NCI-H69 (cell line): ENCODE measurements at regions not wholly inside any gene's neighbourhood (a gene's known extent, or its start where the extent isn't known, plus 50 kb on each side); places are given as distances from the start of the nearest gene placed in this dataset.

ENCODE experiments used
- DNase-seq: peaks from one replicate; lab custom pipeline; 2025; lab: John Stamatoyannopoulos, UW

DNA sequence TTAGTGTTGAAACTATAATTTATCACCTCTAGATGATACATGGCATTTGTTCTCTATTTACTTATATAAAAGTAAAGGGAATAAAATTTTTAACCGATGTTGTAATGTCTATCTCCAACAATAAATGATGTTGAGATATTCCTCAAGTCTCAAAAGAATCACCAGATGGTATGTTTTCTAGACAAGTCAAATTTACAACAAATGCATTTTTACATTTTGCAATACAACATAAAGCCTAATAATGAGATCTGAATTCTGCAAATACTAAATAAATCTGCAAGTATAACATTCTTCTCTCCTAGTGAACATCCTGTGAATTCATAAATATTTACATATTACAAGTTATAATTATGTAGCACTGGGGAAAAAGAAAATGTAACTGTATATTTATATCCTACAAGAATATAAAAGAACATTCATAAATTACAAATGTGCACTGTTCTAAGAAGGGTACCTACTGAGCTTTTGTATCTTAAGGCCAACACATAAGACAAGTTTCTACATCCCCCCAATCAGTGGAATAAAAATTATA, 1504.4 kb upstream of the ZEB2 start:
- no peak for DNase-seq

GRCh38 chr2:146004462-146004861, 1484.5 kb upstream of the ZEB2 start:
- DNase-seq: no peak

DNA sequence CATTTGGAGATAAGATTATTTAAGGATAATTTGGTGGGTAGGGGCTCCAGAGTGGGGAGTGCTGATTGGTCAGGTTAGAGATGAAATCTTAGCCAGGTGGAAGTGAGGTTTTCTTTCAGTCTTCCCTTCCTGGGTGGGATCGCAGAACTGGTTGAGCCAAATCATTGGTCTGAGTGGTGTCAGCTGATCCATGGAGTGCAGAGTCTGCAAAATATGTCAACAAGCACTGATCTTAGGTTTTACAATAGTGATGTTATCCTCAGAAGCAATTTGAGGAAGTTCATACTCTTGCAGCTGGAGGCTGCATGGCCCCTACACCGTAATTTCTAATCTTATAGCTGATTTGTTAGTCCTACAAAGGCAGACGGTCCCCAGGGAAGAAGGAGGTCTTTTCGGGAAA, 1483.4 kb upstream of the ZEB2 start:
- DNase-seq: no peak

DNA sequence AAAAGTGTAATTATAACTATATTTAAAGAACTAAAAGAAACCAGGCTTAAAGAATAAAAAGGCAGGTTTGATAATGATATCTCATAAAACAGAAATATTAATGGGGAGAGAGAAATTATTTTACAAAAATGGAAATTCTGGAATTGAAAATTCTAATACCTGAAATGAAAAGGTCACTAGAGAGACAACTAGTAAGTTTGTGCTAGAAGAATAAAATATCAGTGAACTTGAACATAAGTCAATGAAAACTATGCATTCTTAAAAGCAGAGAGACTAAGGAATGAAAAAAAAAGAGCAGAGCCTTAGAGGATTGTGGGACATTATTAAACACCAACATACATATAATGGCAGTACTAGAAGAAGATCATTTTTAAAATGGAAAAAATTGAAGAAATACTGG, 1475.0 kb upstream of the ZEB2 start:
- no peak for DNase-seq

DNA sequence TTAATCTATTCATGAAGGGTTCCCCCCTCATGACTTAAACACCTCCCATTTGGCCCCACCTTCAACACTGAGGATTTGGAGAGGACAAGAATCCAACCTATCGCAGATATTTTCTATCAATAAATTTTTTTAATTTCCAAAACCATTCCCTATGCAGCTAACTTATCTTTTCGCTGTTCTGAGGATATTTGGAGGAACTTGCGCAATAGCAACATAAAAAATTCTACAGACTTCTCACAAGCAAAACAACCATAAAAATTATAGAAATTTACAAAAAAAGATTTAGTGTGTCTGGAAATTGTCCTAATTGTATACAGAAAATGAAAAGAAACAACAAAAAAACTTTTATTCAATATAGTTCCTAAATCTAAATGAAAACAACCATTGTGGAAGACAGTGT, 1472.7 kb upstream of the ZEB2 start:
- no peak for DNase-seq

- DNase-seq: no peak
Observed at GRCh38 chr2:145987793-145988192, 1467.9 kb upstream of the ZEB2 start.

- no peak for DNase-seq
Observed at GRCh38 chr2:145985517-145985916, 1465.6 kb upstream of the ZEB2 start.

DNA sequence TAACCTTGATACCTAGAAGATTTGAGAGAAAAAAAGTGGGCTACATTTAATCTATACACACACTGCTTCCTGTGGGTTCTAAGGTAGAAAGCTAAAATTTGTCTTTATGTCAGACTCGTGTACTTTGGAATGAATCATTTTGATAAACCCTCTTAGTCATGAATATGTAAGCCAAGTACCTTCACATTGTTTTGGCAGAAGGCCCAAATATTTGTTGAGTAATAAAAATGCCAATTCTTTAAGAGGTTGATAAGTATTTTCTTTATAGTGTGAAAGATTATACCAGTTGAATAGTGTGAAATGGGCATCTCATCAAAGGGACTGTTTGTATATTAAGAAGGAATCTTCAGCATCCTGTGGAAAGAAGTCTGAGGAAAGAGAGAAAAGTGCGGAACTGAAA, 1464.7 kb upstream of the ZEB2 start:
- peak; percentile 21 for DNase-seq

DNA sequence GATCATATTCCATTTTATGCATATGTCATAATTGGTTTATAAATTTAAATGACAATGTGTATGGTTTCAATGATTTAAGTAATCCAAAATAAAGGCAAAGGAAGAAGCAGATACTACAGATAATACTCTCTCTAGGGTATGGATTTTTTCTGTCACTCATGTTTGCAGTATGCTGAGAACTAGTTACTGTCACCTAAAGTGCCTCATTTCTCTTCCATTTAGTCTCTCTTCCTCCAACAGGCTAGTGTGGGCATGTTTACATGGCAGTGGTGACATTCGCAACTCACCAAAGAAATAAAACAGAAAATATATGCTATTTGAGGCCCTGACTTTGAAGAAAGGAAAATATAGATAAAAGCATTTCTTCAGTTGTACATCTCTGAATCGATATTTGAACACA, 1460.4 kb upstream of the ZEB2 start:
- no peak for DNase-seq

DNA sequence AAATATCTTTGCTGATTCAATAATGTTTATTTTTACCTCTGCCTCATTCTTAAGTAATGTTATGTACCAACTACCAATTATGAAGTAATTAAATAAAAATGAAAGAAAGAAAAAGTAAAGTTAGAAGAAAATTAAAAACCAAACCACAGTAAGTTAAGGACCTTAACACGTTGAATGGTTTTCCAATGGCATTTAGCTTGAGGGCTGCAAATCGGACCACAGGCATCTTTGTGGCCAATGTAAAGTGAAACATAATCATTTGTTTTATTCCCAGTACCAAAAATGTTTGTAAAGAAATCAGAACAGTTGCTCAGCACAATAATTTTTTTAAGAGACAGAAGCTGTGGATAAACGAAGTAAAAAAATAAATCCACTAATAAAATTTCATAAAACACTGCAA, 1455.5 kb upstream of the ZEB2 start:
- DNase-seq: no peak

GRCh38 chr2:145961846-145962245, 1441.9 kb upstream of the ZEB2 start:
- DNase-seq: no peak

DNA sequence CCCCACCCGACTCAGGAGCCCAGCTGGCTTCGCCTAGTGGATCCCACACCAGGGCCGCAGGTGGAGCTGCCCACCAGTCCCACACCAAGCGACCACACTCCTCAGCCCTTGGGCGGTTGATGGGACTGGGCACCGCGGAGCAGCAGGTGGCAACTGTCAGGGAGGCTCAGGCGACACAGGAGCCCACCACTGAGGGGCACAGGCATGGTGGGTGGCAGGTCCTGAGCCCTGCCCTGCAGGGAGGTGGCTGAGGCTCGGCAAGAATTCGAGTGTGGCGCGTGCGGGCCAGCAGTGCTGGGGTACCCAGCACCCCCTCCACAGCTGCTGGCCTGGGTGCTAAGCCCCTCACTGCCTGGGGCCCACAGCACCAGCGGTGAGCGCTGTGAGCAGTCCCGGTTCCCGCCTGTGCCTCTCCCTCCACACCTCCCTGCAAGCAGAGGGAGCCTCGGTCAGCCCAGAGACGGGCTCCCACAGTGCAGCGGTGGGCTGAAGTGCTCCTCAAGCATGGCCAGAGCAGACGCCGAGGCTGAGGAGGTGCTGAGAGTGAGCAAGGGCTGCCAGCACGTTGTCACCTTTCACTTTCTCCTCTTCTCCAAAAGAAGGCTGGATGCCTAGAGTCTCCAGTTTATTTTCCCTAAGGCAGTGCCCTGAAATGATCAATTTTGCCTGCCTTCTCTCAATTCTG, 1440.7 kb upstream of the ZEB2 start:
- no peak for DNase-seq

- DNase-seq: no peak
Observed at GRCh38 chr2:145958611-145959010, 1438.7 kb upstream of the ZEB2 start.

DNA sequence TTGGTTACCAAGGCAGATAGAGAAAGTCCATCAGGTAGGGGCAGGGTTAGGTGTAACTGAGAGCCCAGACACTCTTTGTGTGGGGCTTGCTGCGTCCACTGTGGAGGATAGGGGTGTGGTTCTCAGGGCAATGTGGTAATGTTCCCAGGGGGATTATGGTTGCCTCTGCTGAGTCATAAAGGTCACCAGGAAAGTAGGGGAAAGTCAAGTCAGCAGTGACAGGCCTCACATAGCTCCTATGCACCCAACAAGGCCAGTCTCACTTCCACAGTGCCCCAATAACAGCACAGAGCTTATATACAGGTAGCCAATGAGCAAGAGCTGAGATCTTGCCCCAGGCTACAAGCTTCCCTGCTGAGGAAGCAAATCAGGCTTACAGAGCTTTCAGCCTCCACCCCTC, 1438.0 kb upstream of the ZEB2 start:
- peak; percentile 31 for DNase-seq

DNA sequence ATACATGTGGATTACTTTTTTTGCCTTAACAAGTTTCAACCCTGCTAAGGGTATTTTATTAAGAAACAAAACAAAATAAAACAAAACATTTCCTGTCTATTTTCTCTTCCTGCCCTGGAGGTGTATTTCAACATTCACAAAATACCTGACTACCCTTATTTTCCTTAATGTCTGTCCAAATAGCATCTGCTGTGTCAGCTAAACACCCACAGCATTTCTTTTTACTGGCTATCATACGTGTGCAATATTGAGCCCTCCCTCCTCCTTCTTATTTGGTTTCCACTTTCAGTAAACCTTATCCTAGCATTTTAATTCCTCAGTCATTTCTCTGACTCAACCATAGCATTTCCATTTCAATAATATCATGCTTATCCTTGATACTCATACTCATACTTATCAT, 1420.0 kb upstream of the ZEB2 start:
- peak; percentile 1 for DNase-seq

DNA sequence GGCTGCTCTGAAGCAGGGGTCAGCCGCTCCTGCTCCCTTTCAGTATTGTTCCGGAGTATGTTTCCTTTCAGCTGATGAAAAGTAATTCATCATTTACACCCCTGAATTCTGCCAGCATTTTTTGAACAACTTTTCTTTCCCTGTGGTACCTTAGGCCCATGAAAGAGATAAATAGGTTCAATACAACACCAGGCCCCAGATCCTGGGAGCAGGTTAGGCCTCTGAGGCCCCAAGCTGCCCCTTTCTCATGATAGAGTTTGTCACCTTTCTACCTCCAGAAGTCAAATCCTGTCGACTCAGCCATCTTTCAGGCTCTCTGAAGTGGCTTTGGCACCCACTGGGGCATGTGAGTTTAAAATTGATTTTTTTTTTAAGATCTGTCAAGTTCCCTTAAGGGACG, 1415.1 kb upstream of the ZEB2 start:
- no peak for DNase-seq

- DNase-seq: peak; percentile 66
Observed at GRCh38 chr2:145931781-145932395, 1412.0 kb upstream of the ZEB2 start.

DNA sequence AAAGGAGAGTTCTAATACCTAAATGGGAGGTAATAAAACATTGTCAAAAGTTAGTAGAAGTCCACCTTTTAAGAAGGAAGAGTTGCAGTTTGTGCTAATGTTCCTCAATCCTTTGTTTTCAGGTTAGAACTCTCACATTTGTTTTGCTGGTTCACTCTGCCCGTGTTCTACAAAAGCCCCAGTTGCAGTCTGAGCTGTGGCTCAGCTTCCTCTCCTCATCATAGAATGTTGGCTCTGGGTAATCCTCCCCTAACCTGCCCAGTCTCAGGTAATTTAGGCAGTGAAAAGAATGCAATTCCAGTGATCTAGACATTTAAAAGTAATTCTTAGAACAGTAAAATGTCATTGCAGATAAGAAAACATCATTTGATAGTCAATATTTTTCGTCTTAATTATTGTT, 1410.4 kb upstream of the ZEB2 start:
- no peak for DNase-seq

DNA sequence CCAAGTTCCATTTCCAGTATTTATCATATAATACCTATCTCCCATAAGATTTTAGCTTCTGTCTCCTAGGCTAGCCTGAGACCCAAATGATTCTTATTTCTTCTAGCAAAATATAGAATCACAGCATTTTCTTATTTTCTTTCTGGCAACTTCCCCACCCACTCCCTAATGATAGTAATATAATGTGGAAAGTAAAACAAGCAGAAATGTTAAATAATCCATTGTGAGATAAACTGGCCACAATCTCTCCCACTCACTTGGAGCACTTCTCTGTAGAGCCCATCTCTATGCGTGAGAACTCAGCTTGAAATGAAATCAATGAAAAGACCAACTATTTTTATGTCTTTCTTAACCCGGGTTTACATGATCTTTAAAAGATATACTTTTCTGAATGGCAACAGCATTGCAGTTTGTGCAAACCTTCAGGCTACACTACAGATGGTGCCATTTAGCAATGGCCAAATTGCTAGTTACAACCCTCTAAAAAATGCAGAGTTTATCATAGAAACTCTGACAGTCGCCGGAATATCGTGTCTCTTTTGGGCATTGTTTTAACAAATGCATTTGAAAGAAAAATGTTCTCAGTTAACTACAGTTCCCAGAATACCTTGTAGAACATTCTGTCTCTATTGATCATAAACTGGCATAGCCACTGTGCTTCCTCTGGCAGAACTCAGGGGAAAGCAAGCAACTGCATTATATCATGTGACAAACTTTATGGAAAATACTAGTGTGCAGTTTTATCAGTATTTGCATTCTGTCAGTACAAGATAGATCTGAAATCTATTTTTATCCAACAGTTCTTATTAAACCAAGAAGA, 1407.4 kb upstream of the ZEB2 start:
- DNase-seq: no peak

GRCh38 chr2:145925591-145925990, 1405.7 kb upstream of the ZEB2 start:
- no peak for DNase-seq

GRCh38 chr2:145919477-145919876, 1399.6 kb upstream of the ZEB2 start:
- DNase-seq: no peak

- DNase-seq: no peak
Observed at GRCh38 chr2:145918951-145919350, 1399.0 kb upstream of the ZEB2 start.

- no peak for DNase-seq
Observed at GRCh38 chr2:145916799-145917198, 1396.9 kb upstream of the ZEB2 start.
